ENCODE measurements at regions not wholly inside any gene's neighbourhood (a gene's known extent, or its start where the extent isn't known, plus 50 kb on each side); places are given as distances from the start of the nearest gene placed in this dataset.
"Not testable (repeated sequence)": the region's sequence is repeated elsewhere in the genome, so short reads cannot be mapped to it uniquely, and the experiment has no call there.

GRCh38 chr3:147089286-147089685, 317.1 kb downstream of the ZIC4 start:
- TF ChIP-seq, protein P1, sequence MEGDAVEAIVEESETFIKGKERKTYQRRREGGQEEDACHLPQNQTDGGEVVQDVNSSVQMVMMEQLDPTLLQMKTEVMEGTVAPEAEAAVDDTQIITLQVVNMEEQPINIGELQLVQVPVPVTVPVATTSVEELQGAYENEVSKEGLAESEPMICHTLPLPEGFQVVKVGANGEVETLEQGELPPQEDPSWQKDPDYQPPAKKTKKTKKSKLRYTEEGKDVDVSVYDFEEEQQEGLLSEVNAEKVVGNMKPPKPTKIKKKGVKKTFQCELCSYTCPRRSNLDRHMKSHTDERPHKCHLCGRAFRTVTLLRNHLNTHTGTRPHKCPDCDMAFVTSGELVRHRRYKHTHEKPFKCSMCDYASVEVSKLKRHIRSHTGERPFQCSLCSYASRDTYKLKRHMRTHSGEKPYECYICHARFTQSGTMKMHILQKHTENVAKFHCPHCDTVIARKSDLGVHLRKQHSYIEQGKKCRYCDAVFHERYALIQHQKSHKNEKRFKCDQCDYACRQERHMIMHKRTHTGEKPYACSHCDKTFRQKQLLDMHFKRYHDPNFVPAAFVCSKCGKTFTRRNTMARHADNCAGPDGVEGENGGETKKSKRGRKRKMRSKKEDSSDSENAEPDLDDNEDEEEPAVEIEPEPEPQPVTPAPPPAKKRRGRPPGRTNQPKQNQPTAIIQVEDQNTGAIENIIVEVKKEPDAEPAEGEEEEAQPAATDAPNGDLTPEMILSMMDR (IDR thresholded peaks at IDR 0.05; ENCODE audit: low read depth, low read length) = no peak
- no peak for DNase-seq (ENCODE audit: low read depth in 2 of 2)

GRCh38 chr3:147059500-147059899, 346.8 kb downstream of the ZIC4 start:
- DNase-seq (ENCODE audit: low read depth in 2 of 2); H3K4me3 ChIP-seq (replicated peaks in 1 of 2; ENCODE audit: low read depth in 2 of 2, low read length in 2 of 2): not testable (repeated sequence)

More at GRCh38 chr3:147089286-147089685, 317.1 kb downstream of the ZIC4 start:
- H3K4me3 ChIP-seq (replicated peaks in 1 of 2; ENCODE audit: low read depth in 2 of 2, low read length in 2 of 2) = no peak overlapping the region

DNA sequence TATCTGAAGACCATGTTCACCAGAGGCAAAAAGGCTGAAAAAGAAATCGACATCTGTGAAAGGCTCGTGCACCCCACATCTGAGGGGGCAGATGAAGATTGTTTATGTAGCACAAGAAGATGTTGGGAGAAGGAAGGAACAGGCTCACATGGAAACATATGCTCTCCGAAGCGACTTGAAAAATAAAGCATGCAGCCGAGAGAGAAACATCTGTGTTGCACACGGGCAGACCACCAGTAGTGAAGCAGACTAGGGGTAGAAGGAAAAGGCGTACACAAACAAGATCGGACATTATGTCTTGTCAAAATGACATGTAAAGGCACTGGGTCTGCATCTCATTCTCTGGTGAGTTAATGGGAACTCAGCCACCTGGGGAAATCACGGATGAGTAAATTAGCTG, 356.5 kb downstream of the ZIC4 start:
- no peak overlapping the region for H3K4me3 ChIP-seq (replicated peaks in 1 of 2; ENCODE audit: low read depth in 2 of 2, low read length in 2 of 2)
- no peak for DNase-seq (ENCODE audit: low read depth in 2 of 2)
- TF ChIP-seq, protein P1 (IDR thresholded peaks at IDR 0.05; ENCODE audit: low read depth, low read length) = no peak

DNA sequence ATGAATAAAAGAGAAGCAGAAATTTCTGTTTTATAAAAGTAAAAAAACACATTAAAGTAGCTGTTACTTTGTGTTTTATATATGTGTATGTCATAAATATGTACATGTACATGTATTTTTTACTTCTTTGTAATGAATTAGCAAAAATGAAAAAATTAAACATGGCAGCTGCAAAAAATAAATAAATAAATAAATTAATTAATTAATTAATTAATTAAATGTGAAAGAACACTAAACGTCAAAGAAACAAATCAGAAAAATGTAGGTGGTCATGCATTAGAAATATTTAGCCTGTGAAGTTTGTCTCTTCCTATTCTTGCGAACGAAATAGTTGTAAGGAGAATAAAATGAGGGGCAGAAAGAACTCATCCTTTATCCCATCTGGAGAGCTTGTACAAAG, 357.0 kb downstream of the ZIC4 start:
- TF ChIP-seq, protein P1 (IDR thresholded peaks at IDR 0.05; ENCODE audit: low read depth, low read length) = no peak
- no peak overlapping the region for H3K4me3 ChIP-seq (replicated peaks in 1 of 2; ENCODE audit: low read depth in 2 of 2, low read length in 2 of 2)
- no peak for DNase-seq (ENCODE audit: low read depth in 2 of 2)

DNA sequence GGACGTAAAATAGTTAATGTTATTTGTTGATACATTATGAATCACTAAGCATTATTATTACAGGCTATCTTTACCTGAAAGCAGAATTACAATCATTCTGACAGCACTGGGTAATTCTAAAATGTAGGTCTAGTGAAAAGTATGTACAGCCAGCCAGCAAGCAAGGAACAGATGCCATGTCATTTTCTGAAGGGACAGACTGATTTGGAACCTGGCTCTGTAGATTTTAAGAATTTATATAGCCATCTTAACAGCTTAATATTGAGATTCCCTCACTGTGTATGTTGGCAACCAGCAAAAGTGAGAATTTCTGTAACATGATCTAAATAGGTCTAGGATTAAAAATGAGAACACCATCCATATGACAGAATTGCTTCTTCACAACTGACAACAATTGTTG, 359.4 kb downstream of the ZIC4 start:
- no peak overlapping the region for H3K4me3 ChIP-seq (replicated peaks in 1 of 2; ENCODE audit: low read depth in 2 of 2, low read length in 2 of 2)
- no peak for DNase-seq (ENCODE audit: low read depth in 2 of 2)
- TF ChIP-seq, protein P1 (IDR thresholded peaks at IDR 0.05; ENCODE audit: low read depth, low read length) = no peak

GRCh38 chr3:147038481-147038880, 367.9 kb downstream of the ZIC4 start:
- TF ChIP-seq, protein P1 (IDR thresholded peaks at IDR 0.05; ENCODE audit: low read depth, low read length) = no peak
- peak in 1 of 2 donors; percentile 42 for DNase-seq (ENCODE audit: low read depth in 2 of 2)

DNA sequence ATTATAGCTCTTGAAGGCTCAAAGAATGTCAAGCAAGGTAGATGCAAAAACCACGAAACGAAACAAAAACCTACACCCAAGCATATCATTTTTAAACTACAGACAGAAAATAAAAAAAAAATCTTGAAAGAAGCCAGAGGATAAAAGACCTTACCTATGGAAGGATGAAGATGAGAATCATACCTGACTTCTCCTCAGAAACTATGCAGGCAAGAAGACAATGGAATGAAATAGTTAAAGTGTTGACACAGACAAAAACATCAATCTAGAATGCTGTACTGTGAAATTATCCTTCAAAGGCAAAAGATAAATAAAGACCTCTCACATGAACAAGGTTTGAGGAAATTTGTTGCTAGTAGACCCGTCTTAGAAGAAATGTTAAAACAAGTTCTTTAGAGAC, 372.0 kb downstream of the ZIC4 start:
- no peak overlapping the region for H3K4me3 ChIP-seq (replicated peaks in 1 of 2; ENCODE audit: low read depth in 2 of 2, low read length in 2 of 2)
- TF ChIP-seq, protein P1 (IDR thresholded peaks at IDR 0.05; ENCODE audit: low read depth, low read length) = no peak
- DNase-seq (ENCODE audit: low read depth in 2 of 2) = no peak

More at GRCh38 chr3:147038481-147038880, 367.9 kb downstream of the ZIC4 start:
- H3K4me3 ChIP-seq (replicated peaks in 1 of 2; ENCODE audit: low read depth in 2 of 2, low read length in 2 of 2) = no peak overlapping the region

All from cardiac fibroblast (primary cell).